Cardiac muscle cell (in vitro differentiated cells and primary cell): ENCODE measurements at regions not wholly inside any gene's neighbourhood (a gene's known extent, or its start where the extent isn't known, plus 50 kb on each side); places are given as distances from the start of the nearest gene placed in this dataset.

Experiments
- DNase-seq, 2 donors: peaks; one replicate each; pipeline versions ENCODE4 v3.0.0 to v3.0.0-alpha.2; 2010 to 2017; ENCODE audit warnings: low read depth in 1 of 2, low spot score in 1 of 2
- H3K27ac ChIP-seq: fragments of 200-600 bp; sonication (generic); 2 replicates; pipeline ENCODE4 v1.5.1; 2016
- H3K27me3 ChIP-seq: fragments of 200-600 bp; sonication (generic); 2 replicates; pipeline ENCODE4 v1.6.0; 2016; ENCODE audit warnings: control low read depth
- H3K36me3 ChIP-seq: fragments of 200-600 bp; sonication (generic); 2 replicates; pipeline ENCODE4 v1.5.1; 2016; ENCODE audit warnings: control low read depth
- H3K4me1 ChIP-seq: fragments of 200-600 bp; sonication (generic); 2 replicates; pipeline ENCODE4 v1.8.1; 2017; ENCODE audit warnings: low read depth, mild to moderate bottlenecking, mixed run types
- H3K4me3 ChIP-seq: fragments of 200-600 bp; sonication (generic); 2 replicates; pipeline ENCODE4 v1.5.1; 2016; ENCODE audit warnings: mild to moderate bottlenecking
- H3K9me3 ChIP-seq: fragments of 200-600 bp; sonication (generic); 2 replicates; pipeline ENCODE4 v1.5.1; 2017; ENCODE audit warnings: low read depth, mild to moderate bottlenecking, control low read depth
- CTCF ChIP-seq: IDR thresholded peaks from 2 replicates; pipeline ENCODE4 v1.5.1; 2012; ENCODE audit warnings: low read depth, mild to moderate bottlenecking, low read length

- Histone ChIP-seq H3K27me3 (no peaks in the 10 kb centered on the region), H3K4me3 (no peak overlapping the region), H3K9me3 (no peaks in the 10 kb centered on the region), H3K36me3 (no peaks in the 10 kb centered on the region), H3K27ac (no peak overlapping the region), H3K4me1 (no peaks in the 10 kb centered on the region)
- no peak for DNase-seq
- no peak for TF ChIP-seq CTCF
Observed at GRCh38 chr1:199719156-199719842, 308.2 kb upstream of the NR5A2 start.

GRCh38 chr1:199720496-199720895 is 307.0 kb upstream of the NR5A2 start:
- no peak overlapping the region for H3K4me3 ChIP-seq
- H3K9me3 ChIP-seq = no peaks in the 10 kb centered on the region
- no peak overlapping the region for H3K27ac ChIP-seq
- DNase-seq = no peak
- H3K27me3 ChIP-seq = no peaks in the 10 kb centered on the region
- TF ChIP-seq CTCF = no peak
- H3K36me3 ChIP-seq = no peaks in the 10 kb centered on the region
- H3K4me1 ChIP-seq = no peaks in the 10 kb centered on the region

GRCh38 chr1:199721001-199721400 is 306.5 kb upstream of the NR5A2 start:
- no peaks in the 10 kb centered on the region for H3K36me3 ChIP-seq
- no peak for TF ChIP-seq CTCF
- no peak overlapping the region for H3K4me3 ChIP-seq
- H3K27ac ChIP-seq = no peak overlapping the region
- no peaks in the 10 kb centered on the region for H3K27me3 ChIP-seq
- H3K9me3 ChIP-seq = no peaks in the 10 kb centered on the region
- H3K4me1 ChIP-seq = no peaks in the 10 kb centered on the region
- no peak for DNase-seq

GRCh38 chr1:199723250-199723956 is 304.1 kb upstream of the NR5A2 start:
- no peak overlapping the region for H3K27ac ChIP-seq
- no peaks in the 10 kb centered on the region for H3K4me1 ChIP-seq
- H3K36me3 ChIP-seq = no peaks in the 10 kb centered on the region
- H3K9me3 ChIP-seq = no peaks in the 10 kb centered on the region
- H3K4me3 ChIP-seq = no peak overlapping the region
- TF ChIP-seq CTCF = no peak
- no peaks in the 10 kb centered on the region for H3K27me3 ChIP-seq
- peak in 1 of 2 donors; percentile 23 for DNase-seq

- H3K27ac ChIP-seq = no peak overlapping the region
- H3K36me3 ChIP-seq = no peaks in the 10 kb centered on the region
- no peak for DNase-seq
- no peaks in the 10 kb centered on the region for H3K4me1 ChIP-seq
- TF ChIP-seq CTCF = no peak
- no peak overlapping the region for H3K4me3 ChIP-seq
- H3K27me3 ChIP-seq = no peaks in the 10 kb centered on the region
- no peaks in the 10 kb centered on the region for H3K9me3 ChIP-seq
Observed at GRCh38 chr1:199724049-199724448, 303.5 kb upstream of the NR5A2 start.
